H9 (cell line): ENCODE measurements at regions not wholly inside any gene's neighbourhood (a gene's known extent, or its start where the extent isn't known, plus 50 kb on each side); places are given as distances from the start of the nearest gene placed in this dataset.

Source experiments
- DNase-seq: peaks from one replicate; pipeline ENCODE4 v3.0.0-alpha.2; 2017
- H2AFZ ChIP-seq: one replicate; pipeline ENCODE4 v1.6.1; 2013; ENCODE audit warnings: mild to moderate bottlenecking, low read length, control low read depth, moderate library complexity
- H2AK5ac ChIP-seq: 2 replicates; pipeline ENCODE4 v1.6.1; 2013; ENCODE audit warnings: low read length, control low read depth, mixed read lengths; ENCODE audit not compliant: insufficient read length
- H2BK120ac ChIP-seq: one replicate; pipeline ENCODE4 v1.6.1; 2013; ENCODE audit warnings: low read depth, mild to moderate bottlenecking, low read length, control low read depth, inconsistent platforms; ENCODE audit not compliant: poor library complexity, severe bottlenecking
- H2BK12ac ChIP-seq: 2 replicates; pipeline ENCODE4 v1.6.1; 2013; ENCODE audit warnings: low read length, control low read depth, mixed read lengths, low read depth; ENCODE audit not compliant: insufficient read length
- H2BK15ac ChIP-seq: 2 replicates; pipeline ENCODE4 v1.6.1; 2013; ENCODE audit warnings: low read depth, low read length, control low read depth
- H2BK20ac ChIP-seq: one replicate; pipeline ENCODE4 v1.6.1; 2013; ENCODE audit warnings: low read depth, mild to moderate bottlenecking, low read length, control low read depth, inconsistent platforms; ENCODE audit not compliant: poor library complexity, severe bottlenecking
- H2BK5ac ChIP-seq: 2 replicates; pipeline ENCODE4 v1.6.1; 2013; ENCODE audit warnings: low read length, control low read depth, mixed read lengths; ENCODE audit not compliant: insufficient read length
- H3K14ac ChIP-seq: 2 replicates; pipeline ENCODE4 v1.6.1; 2013; ENCODE audit warnings: low read length, control low read depth; ENCODE audit not compliant: insufficient read depth
- H3K18ac ChIP-seq: 2 replicates; pipeline ENCODE4 v1.6.1; 2013; ENCODE audit warnings: low read depth, mild to moderate bottlenecking, mixed read lengths, low read length, control low read depth; ENCODE audit not compliant: insufficient read length
- H3K23ac ChIP-seq: 2 replicates; pipeline ENCODE4 v1.6.1; 2013; ENCODE audit warnings: low read length, control low read depth, mixed read lengths, low read depth; ENCODE audit not compliant: insufficient read length
- H3K23me2 ChIP-seq: 2 replicates; pipeline ENCODE4 v1.6.1; 2013; ENCODE audit warnings: low read depth, mild to moderate bottlenecking, mixed read lengths, low read length, control low read depth; ENCODE audit not compliant: insufficient read length, poor library complexity, severe bottlenecking
- H3K27ac ChIP-seq: 2 replicates; pipeline ENCODE4 v1.5.1; 2013; ENCODE audit warnings: low read length, control low read depth, mixed read lengths, low read depth; ENCODE audit not compliant: insufficient read length
- H3K27me3 ChIP-seq: 2 replicates; pipeline ENCODE4 v1.6.1; 2013; ENCODE audit warnings: low read length, control low read depth, inconsistent platforms; ENCODE audit not compliant: insufficient read depth
- H3K4ac ChIP-seq: 2 replicates; pipeline ENCODE4 v1.6.1; 2013; ENCODE audit warnings: low read depth, mild to moderate bottlenecking, control low read depth, inconsistent platforms, low read length, moderate library complexity
- H3K4me1 ChIP-seq: 2 replicates; pipeline ENCODE4 v1.6.1; 2013; ENCODE audit warnings: low read length, control low read depth, inconsistent platforms; ENCODE audit not compliant: insufficient read depth
- H3K4me2 ChIP-seq: 2 replicates; pipeline ENCODE4 v1.6.1; 2013; ENCODE audit warnings: low read length, control low read depth, mixed read lengths; ENCODE audit not compliant: insufficient read length, insufficient read depth
- H3K56ac ChIP-seq: 2 replicates; pipeline ENCODE4 v1.6.1; 2013; ENCODE audit warnings: low read depth, mild to moderate bottlenecking, mixed read lengths, low read length, control low read depth; ENCODE audit not compliant: insufficient read length
- H3K79me1 ChIP-seq: 2 replicates; pipeline ENCODE4 v1.6.1; 2013; ENCODE audit warnings: low read depth, mild to moderate bottlenecking, moderate library complexity, low read length, control low read depth, inconsistent platforms; ENCODE audit not compliant: insufficient read depth, poor library complexity, severe bottlenecking
- H3K79me2 ChIP-seq: 2 replicates; pipeline ENCODE4 v1.6.1; 2013; ENCODE audit warnings: low read length, control low read depth, inconsistent platforms; ENCODE audit not compliant: insufficient read depth
- H3K9ac ChIP-seq: 2 replicates; pipeline ENCODE4 v1.6.1; 2013; ENCODE audit warnings: low read length, control low read depth, mixed read lengths; ENCODE audit not compliant: insufficient read length; ENCODE audit errors: extremely low read depth
- H3K9me3 ChIP-seq: one replicate; pipeline ENCODE4 v1.6.1; 2013; ENCODE audit warnings: low read depth, low read length, inconsistent platforms; ENCODE audit not compliant: control insufficient read depth
- H3T11ph ChIP-seq: one replicate; pipeline ENCODE4 v1.6.1; 2013; ENCODE audit warnings: mild to moderate bottlenecking, low read length, control low read depth, inconsistent platforms
- H4K20me1 ChIP-seq: one replicate; pipeline ENCODE4 v1.6.1; 2013; ENCODE audit not compliant: control insufficient read depth, insufficient read length, insufficient read depth
- H4K5ac ChIP-seq: 2 replicates; pipeline ENCODE4 v1.6.1; 2013; ENCODE audit warnings: low read depth, mild to moderate bottlenecking, mixed read lengths, low read length, control low read depth; ENCODE audit not compliant: insufficient read length
- H4K8ac ChIP-seq: replicated peaks from 2 replicates; pipeline ENCODE4 v1.6.1; 2013; ENCODE audit warnings: low read length, control low read depth, mixed read lengths, low read depth; ENCODE audit not compliant: insufficient read length
- H4K91ac ChIP-seq: 2 replicates; pipeline ENCODE4 v1.6.1; 2013; ENCODE audit warnings: low read depth, mild to moderate bottlenecking, moderate library complexity, mixed read lengths, low read length, control low read depth; ENCODE audit not compliant: insufficient read length
- H3K27ac Mint-ChIP-seq, 3 experiments: 2 replicates in 2 of 3; 3 replicates in 1 of 3; pipeline ENCODE4 v1.8.0; 2020 to 2021; ENCODE audit warnings: mixed read lengths in 3 of 3, mild to moderate bottlenecking in 1 of 3, moderate library complexity in 1 of 3
- H3K27me3 Mint-ChIP-seq: 2 replicates; pipeline ENCODE4 v1.8.0; 2021; ENCODE audit warnings: low read depth, mild to moderate bottlenecking, moderate library complexity, mixed read lengths
- H3K36me3 Mint-ChIP-seq, 3 experiments: 2 replicates in 2 of 3; 3 replicates in 1 of 3; pipeline ENCODE4 v1.8.0; 2020 to 2021; ENCODE audit warnings: low read depth in 3 of 3, mixed read lengths in 3 of 3; ENCODE audit not compliant: insufficient read depth in 1 of 3
- H3K4me1 Mint-ChIP-seq, 2 experiments: 2 replicates each; pipeline ENCODE4 v1.8.0; 2020; ENCODE audit warnings: mixed read lengths in 2 of 2
- H3K4me3 Mint-ChIP-seq, 2 experiments: 2 replicates in 1 of 2; 3 replicates in 1 of 2; pipeline ENCODE4 v1.8.0; 2020 to 2021; ENCODE audit warnings: mild to moderate bottlenecking in 2 of 2, mixed read lengths in 2 of 2, moderate library complexity in 1 of 2
- H3K9me3 Mint-ChIP-seq, 2 experiments: 2 replicates in 1 of 2; 3 replicates in 1 of 2; pipeline ENCODE4 v1.8.0; 2020; ENCODE audit warnings: mild to moderate bottlenecking in 2 of 2, mixed read lengths in 2 of 2, moderate library complexity in 1 of 2
- CTCF ChIP-seq: fragments of 200-600 bp; sonication (generic); conservative IDR thresholded peaks from 3 replicates; pipeline ENCODE4 v1.8.0; 2021; ENCODE audit warnings: antibody characterized with exemption, mild to moderate bottlenecking
- WGBS: extraction: QIAGEN DNeasy Blood & Tissue Kit; methylation state at CpG from one replicate; pipeline ENCODE4 v1.1.7; 2013; ENCODE audit warnings: missing lambda C conversion rate, low lambda C conversion rate, mixed read lengths; ENCODE audit not compliant: insufficient read length; ENCODE audit errors: extremely low coverage; 5-methylcytosine and 5-hydroxymethylcytosine counted together

GRCh38 chr10:128708182-128708581, 582.0 kb upstream of the MKI67 start:
- no peaks in the 10 kb centered on the region for H4K20me1 ChIP-seq
- H3K9ac ChIP-seq: no peak overlapping the region
- no peaks in the 10 kb centered on the region for H3K4me1 ChIP-seq
- no peak overlapping the region for H2AFZ ChIP-seq
- peaks cover 3 to 7% of the 10 kb centered on the region in 2 experiments; a peak in 2 of 5 replicates for H3K9me3 Mint-ChIP-seq
- no peak overlapping the region for H3K23ac ChIP-seq
- H3K4me2 ChIP-seq: no peak overlapping the region
- H2BK15ac ChIP-seq: no peak overlapping the region
- H3K27ac ChIP-seq: no peak overlapping the region
- H3K36me3 Mint-ChIP-seq: no peaks in the 10 kb centered on the region
- H4K8ac ChIP-seq: no peak overlapping the region
- no peaks in the 10 kb centered on the region for H3K27me3 ChIP-seq
- no peak overlapping the region for H3T11ph ChIP-seq
- no peak for TF ChIP-seq CTCF
- WGBS: no CpG with 5 or more reads among the region's 9 CpGs
- H2BK5ac ChIP-seq: no peak overlapping the region
- no peak overlapping the region for H3K18ac ChIP-seq
- no peaks in the 10 kb centered on the region for H3K79me2 ChIP-seq
- no peak overlapping the region for H2BK20ac ChIP-seq
- no peaks in the 10 kb centered on the region for H3K23me2 ChIP-seq
- no peak overlapping the region for H3K4ac ChIP-seq
- no peak overlapping the region for H3K56ac ChIP-seq
- H2BK120ac ChIP-seq: no peak overlapping the region
- no peak overlapping the region for H3K4me3 Mint-ChIP-seq
- H4K5ac ChIP-seq: no peak overlapping the region
- no peaks in the 10 kb centered on the region for H3K79me1 ChIP-seq
- H3K14ac ChIP-seq: no peak overlapping the region
- peak overlapping the region in 1 of 3 experiments; percentile 19; a peak in 1 of 7 replicates for H3K27ac Mint-ChIP-seq
- H3K4me1 Mint-ChIP-seq: peaks cover 0 to 6% of the 10 kb centered on the region in 2 experiments; a peak in 2 of 4 replicates
- DNase-seq: no peak
- peaks cover 1% of the 10 kb centered on the region for H3K27me3 Mint-ChIP-seq
- H2AK5ac ChIP-seq: no peak overlapping the region
- H4K91ac ChIP-seq: no peak overlapping the region
- H2BK12ac ChIP-seq: no peak overlapping the region
- H3K9me3 ChIP-seq: no peaks in the 10 kb centered on the region
